Endothelial cell (in vitro differentiated cells): ENCODE measurements at regions not wholly inside any gene's neighbourhood (a gene's known extent, or its start where the extent isn't known, plus 50 kb on each side); places are given as distances from the start of the nearest gene placed in this dataset.

ENCODE experiments used
- DNase-seq: peaks from one replicate; pipeline ENCODE4 v3.0.0; 2021; ENCODE audit warnings: low spot score
- H3K27ac Mint-ChIP-seq: one replicate; pipeline ENCODE4 v1.8.0; 2021; ENCODE audit warnings: mixed read lengths, inconsistent platforms; ENCODE audit not compliant: unreplicated experiment
- H3K27me3 Mint-ChIP-seq: one replicate; pipeline ENCODE4 v1.8.0; 2021; ENCODE audit warnings: mild to moderate bottlenecking, moderate library complexity, mixed read lengths, inconsistent platforms; ENCODE audit not compliant: unreplicated experiment
- H3K36me3 Mint-ChIP-seq: one replicate; pipeline ENCODE4 v1.8.0; 2021; ENCODE audit warnings: mild to moderate bottlenecking, low read depth, mixed read lengths, inconsistent platforms; ENCODE audit not compliant: unreplicated experiment
- H3K4me1 Mint-ChIP-seq: one replicate; pipeline ENCODE4 v1.8.0; 2021; ENCODE audit warnings: mild to moderate bottlenecking, mixed read lengths, inconsistent platforms; ENCODE audit not compliant: unreplicated experiment
- H3K4me3 Mint-ChIP-seq: one replicate; pipeline ENCODE4 v1.8.0; 2021; ENCODE audit warnings: mild to moderate bottlenecking, mixed read lengths, inconsistent platforms; ENCODE audit not compliant: unreplicated experiment
- H3K9me3 Mint-ChIP-seq: one replicate; pipeline ENCODE4 v1.8.0; 2021; ENCODE audit warnings: mixed read lengths, inconsistent platforms; ENCODE audit not compliant: unreplicated experiment
- TF ChIP-seq, protein P1 (sequence below): fragments of 200-600 bp; sonication (generic); IDR thresholded peaks from one replicate; pipeline ENCODE4 v1.5.0; 2021; ENCODE audit warnings: antibody characterized with exemption; ENCODE audit not compliant: unreplicated experiment

DNA sequence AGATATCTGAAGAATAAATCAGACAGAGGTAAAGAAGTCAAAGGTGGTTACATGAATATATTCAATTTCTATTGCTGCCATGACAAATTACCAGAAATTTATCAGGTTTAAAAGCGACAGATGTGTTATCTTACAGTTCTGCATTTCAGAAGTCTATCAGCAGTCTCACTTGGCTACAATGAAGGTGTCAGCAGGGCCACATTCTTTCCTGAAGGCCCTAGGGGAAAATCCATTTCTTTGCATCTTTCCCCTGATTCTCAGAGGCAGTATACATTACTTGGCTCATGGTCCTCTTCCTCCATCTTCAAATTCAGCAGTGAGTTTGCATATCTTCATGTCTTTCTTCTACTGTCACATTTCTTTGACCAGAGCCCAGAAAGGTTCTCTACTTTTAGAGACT lies 145.8 kb upstream of the GULP1 start:
- TF ChIP-seq, protein P1, sequence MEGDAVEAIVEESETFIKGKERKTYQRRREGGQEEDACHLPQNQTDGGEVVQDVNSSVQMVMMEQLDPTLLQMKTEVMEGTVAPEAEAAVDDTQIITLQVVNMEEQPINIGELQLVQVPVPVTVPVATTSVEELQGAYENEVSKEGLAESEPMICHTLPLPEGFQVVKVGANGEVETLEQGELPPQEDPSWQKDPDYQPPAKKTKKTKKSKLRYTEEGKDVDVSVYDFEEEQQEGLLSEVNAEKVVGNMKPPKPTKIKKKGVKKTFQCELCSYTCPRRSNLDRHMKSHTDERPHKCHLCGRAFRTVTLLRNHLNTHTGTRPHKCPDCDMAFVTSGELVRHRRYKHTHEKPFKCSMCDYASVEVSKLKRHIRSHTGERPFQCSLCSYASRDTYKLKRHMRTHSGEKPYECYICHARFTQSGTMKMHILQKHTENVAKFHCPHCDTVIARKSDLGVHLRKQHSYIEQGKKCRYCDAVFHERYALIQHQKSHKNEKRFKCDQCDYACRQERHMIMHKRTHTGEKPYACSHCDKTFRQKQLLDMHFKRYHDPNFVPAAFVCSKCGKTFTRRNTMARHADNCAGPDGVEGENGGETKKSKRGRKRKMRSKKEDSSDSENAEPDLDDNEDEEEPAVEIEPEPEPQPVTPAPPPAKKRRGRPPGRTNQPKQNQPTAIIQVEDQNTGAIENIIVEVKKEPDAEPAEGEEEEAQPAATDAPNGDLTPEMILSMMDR = no peak

DNA sequence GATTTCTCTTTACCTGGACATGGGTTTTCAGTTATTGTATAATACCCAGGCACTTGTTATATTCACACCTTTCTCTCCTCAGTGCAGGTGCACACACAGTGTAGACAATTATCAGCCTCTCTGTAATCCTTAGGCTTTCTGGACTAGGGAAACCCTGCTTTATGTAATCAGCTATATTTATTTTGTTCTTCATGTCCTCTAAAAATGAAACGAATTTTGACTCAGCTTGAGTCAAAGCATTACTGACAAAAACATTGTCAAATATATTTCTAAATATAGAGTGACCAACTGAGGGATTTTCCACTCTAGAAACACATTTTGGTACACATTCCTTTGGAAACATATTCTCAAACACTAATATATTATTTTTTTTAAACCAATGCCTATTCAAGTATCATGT lies 144.8 kb upstream of the GULP1 start:
- Mint-ChIP-seq H3K4me3 (no peak overlapping the region), H3K36me3 (no peaks in the 10 kb centered on the region), H3K9me3 (no peaks in the 10 kb centered on the region), H3K27me3 (no peaks in the 10 kb centered on the region), H3K4me1 (peaks cover 9% of the 10 kb centered on the region), H3K27ac (no peak overlapping the region)
- TF ChIP-seq, protein P1 = no peak
- DNase-seq = no peak

More for the DNA sequence above, 145.8 kb upstream of the GULP1 start:
- no peak overlapping the region for H3K27ac Mint-ChIP-seq
- no peaks in the 10 kb centered on the region for H3K36me3 Mint-ChIP-seq
- H3K27me3 Mint-ChIP-seq = no peaks in the 10 kb centered on the region
- H3K4me1 Mint-ChIP-seq = peaks cover 19% of the 10 kb centered on the region
- DNase-seq = no peak
- no peak overlapping the region for H3K4me3 Mint-ChIP-seq
- H3K9me3 Mint-ChIP-seq = no peaks in the 10 kb centered on the region

DNA sequence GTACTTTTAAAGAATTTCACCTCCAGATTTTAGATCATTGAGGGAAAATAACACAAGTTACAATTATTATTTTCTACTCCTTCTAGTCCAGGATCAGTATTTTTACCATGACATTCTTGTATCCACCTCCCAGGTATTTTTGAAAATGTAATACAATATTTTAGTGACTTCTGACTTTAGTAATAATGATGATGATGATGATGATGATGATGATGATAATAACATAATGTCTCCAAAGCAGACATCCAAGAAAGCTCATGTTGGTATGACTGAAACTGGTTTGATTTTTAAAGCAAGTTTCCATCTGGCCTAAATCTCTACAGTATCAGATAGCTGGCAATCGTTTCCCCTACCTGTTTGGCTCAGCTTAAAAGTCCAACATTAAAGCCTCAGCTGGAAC lies 140.0 kb upstream of the GULP1 start:
- Mint-ChIP-seq H3K27me3 (no peaks in the 10 kb centered on the region), H3K36me3 (no peaks in the 10 kb centered on the region), H3K27ac (no peak overlapping the region), H3K4me1 (peaks cover 3% of the 10 kb centered on the region), H3K4me3 (no peak overlapping the region), H3K9me3 (no peaks in the 10 kb centered on the region)
- TF ChIP-seq, protein P1 = no peak
- no peak for DNase-seq

DNA sequence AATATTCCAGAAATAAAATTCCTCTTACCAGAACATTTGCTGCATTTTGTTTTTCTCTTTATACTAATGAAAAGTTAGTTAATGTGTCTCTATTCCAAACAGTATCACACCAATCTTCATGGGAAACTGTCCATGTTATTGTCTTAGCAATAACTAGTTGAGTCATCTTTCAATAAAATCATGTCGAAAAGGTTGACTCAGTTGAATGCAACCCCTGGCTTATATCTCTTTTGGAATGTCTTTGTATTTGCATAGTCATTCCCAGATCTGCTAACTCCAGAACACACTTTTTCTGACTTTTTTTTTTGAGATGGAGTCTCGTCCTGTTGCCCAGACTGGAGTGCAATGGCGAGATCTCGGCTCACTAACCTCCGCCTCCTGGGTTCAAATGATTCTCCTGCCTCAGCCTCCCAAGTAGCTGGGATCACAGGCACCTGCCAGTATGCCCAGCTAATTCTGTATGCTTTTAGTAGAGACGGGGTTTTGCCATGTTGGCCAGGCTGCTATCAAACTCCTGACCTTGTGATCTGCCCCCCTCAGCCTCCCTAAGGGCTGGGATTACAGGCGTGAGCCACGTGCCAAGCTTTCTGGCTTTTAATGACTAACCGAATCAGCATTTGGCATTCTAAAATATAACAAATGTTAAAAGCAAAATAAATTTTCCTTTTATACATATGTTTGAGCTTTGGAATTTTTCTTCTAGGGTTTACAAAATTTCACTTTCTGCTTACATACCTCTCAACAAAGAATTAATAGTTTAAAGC lies 133.2 kb upstream of the GULP1 start:
- Mint-ChIP-seq H3K27ac (no peak overlapping the region), H3K9me3 (no peaks in the 10 kb centered on the region), H3K4me3 (no peak overlapping the region), H3K36me3 (no peaks in the 10 kb centered on the region), H3K27me3 (no peaks in the 10 kb centered on the region), H3K4me1 (no peaks in the 10 kb centered on the region)
- DNase-seq = no peak
- TF ChIP-seq, protein P1 = no peak

DNA sequence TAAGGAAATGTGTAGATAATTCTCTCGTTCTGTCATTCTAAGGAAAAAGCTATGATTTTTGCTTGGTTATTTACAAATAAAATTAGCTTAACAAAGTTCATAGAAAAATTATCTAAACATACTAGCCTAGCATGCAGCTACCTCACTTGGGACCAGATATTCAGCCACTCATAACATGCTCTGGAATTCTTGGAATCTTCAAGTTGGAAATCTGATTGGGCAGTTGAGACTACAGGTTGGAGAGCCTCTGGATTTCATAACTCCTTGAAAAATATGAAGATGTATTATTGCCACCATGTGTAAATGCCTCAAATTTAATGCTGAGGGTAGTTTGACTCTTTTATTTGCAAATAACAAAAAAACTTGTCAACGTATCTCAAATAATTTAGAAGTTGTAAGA lies 132.2 kb upstream of the GULP1 start:
- no peak for DNase-seq

More for the DNA sequence above, 132.2 kb upstream of the GULP1 start:
- Mint-ChIP-seq H3K4me1 (no peaks in the 10 kb centered on the region), H3K27ac (no peak overlapping the region), H3K4me3 (no peak overlapping the region), H3K27me3 (no peaks in the 10 kb centered on the region), H3K36me3 (no peaks in the 10 kb centered on the region), H3K9me3 (no peaks in the 10 kb centered on the region)
- TF ChIP-seq, protein P1 = no peak
